ENCODE measurements at regions not wholly inside any gene's neighbourhood (a gene's known extent, or its start where the extent isn't known, plus 50 kb on each side); places are given as distances from the start of the nearest gene placed in this dataset.

DNA sequence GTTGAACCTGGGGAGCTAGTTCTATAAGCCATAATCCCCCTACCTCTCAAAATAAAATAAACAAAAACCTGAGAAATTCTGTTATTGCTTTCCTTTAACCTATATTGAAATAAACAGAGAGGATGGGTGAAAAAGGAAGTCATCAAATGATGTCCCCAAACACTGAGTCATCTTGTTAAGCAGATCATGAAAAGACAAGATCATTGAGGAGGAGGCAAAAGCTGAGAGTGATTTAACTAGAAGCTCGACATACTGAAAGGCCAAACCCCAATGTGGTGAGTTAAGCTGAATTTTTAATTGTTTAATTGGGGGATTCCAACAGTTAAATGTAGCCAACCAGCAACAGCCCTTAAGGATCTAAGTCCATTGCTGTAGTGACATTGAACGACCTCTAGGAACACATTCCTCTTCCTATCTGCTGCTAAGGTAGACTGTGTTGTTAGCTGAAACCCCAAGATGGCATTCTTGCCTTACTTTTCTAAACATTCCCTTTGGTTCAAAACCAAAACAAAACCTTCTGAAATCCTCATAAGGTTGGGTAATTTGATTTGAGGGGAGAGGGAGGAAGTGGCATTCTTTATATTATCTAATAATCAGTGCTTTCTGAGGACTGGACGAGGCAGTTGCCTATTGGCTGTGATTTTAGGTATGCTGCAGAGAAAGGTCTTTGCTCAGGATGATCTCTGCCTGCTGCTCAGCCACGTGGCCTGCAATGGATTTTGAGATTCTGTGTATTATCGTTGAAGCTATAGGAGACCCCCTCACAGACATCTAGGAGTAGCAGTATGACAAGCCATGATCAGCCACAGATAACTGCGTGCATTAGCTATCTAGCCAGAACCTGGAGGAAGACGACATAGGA, 62.7 kb upstream of the BNIP2 start:
- DNase-seq (ENCODE audit: low read depth, low spot score), result no peak
- Histone ChIP-seq H3K9me3 (ENCODE audit: control insufficient read depth, insufficient read depth, low read depth, low read length) (no peaks in the 10 kb centered on the region), H3K4me1 (ENCODE audit: control insufficient read depth, insufficient read depth, low read length) (no peaks in the 10 kb centered on the region), H3K4me3 (ENCODE audit: low read depth in 2 of 2, low read length in 2 of 2) (no peak overlapping the region), H3K36me3 (ENCODE audit: control insufficient read depth, insufficient read depth, low read length) (no peaks in the 10 kb centered on the region), H3K27me3 (ENCODE audit: control insufficient read depth, insufficient read depth, low read length) (peaks cover 2% of the 10 kb centered on the region; the same call in 1 of the 2 replicates), H3K27ac (ENCODE audit: low read length) (no peak overlapping the region)
- no peak for TF ChIP-seq SIN3A (IDR thresholded peaks at IDR 0.05; ENCODE audit: borderline replicate concordance, insufficient read depth, low read depth, low read length)
- TF ChIP-seq CTCF (IDR thresholded peaks at IDR 0.05), result peak; percentile 46; the same call in 1 of the 2 replicates
- ChIA-PET POLR2A (no interaction called here), CTCF (interaction anchor here (0.5 to 1.0 kb wide), 2 partner anchors 230 to 659 kb away, joined by 3 read pairs; no protein-coding TSS in a partner anchor)
- no TSS peak for BruUV-seq (replicated peaks)
- in situ Hi-C loops (cut with HindIII; ENCODE audit: low pct_unique_long_range_greater_than_20kb, low sequenced_read_pairs), result no loop called here
- intact Hi-C loops (cut with micrococcal nuclease; ENCODE audit: unreplicated experiment), result loop anchor here (10.0 kb wide), 1 partner anchor 243 kb away; no protein-coding TSS in a partner anchor
- peak; percentile 87 for ATAC-seq

DNA sequence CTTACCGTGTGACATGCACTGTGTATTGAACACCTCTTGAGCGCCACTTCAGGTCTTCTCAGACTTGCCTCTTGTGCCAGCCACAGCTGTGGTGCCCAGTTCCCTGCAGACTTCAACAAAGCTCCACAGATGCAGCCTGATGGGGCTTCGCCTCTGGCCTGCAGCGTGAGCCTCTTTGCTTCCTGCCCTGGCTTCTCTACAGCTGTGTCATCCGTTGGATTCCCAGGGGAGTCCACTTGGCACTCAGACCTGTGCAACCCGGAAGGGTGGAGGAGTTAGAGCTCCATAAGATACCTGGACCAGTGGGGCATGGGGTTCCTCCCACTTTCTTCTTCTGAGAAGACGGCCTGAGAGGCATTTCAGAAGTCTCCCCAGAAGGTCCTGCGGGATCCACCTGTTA, 57.7 kb upstream of the BNIP2 start:
- no peaks in the 10 kb centered on the region for H3K4me1 ChIP-seq (ENCODE audit: control insufficient read depth, insufficient read depth, low read length)
- intact Hi-C loops (cut with micrococcal nuclease; ENCODE audit: unreplicated experiment) (no loop called here), in situ Hi-C loops (cut with HindIII; ENCODE audit: low pct_unique_long_range_greater_than_20kb, low sequenced_read_pairs) (no loop called here)
- H3K27ac ChIP-seq (ENCODE audit: low read length), result no peak overlapping the region
- no peak for DNase-seq (ENCODE audit: low read depth, low spot score)
- CTCF ChIA-PET, result no interaction called here
- no TSS peak for BruUV-seq (replicated peaks)
- TF ChIP-seq CTCF (IDR thresholded peaks at IDR 0.05) (no peak), POLR2AphosphoS5 (IDR thresholded peaks at IDR 0.05; ENCODE audit: low read depth, low read length) (no peak), SIN3A (IDR thresholded peaks at IDR 0.05; ENCODE audit: borderline replicate concordance, insufficient read depth, low read depth, low read length) (no peak), TCF7L2 (IDR thresholded peaks at IDR 0.05; ENCODE audit: low read depth, low read length) (no peak)
- TF ChIP-seq, protein P1, sequence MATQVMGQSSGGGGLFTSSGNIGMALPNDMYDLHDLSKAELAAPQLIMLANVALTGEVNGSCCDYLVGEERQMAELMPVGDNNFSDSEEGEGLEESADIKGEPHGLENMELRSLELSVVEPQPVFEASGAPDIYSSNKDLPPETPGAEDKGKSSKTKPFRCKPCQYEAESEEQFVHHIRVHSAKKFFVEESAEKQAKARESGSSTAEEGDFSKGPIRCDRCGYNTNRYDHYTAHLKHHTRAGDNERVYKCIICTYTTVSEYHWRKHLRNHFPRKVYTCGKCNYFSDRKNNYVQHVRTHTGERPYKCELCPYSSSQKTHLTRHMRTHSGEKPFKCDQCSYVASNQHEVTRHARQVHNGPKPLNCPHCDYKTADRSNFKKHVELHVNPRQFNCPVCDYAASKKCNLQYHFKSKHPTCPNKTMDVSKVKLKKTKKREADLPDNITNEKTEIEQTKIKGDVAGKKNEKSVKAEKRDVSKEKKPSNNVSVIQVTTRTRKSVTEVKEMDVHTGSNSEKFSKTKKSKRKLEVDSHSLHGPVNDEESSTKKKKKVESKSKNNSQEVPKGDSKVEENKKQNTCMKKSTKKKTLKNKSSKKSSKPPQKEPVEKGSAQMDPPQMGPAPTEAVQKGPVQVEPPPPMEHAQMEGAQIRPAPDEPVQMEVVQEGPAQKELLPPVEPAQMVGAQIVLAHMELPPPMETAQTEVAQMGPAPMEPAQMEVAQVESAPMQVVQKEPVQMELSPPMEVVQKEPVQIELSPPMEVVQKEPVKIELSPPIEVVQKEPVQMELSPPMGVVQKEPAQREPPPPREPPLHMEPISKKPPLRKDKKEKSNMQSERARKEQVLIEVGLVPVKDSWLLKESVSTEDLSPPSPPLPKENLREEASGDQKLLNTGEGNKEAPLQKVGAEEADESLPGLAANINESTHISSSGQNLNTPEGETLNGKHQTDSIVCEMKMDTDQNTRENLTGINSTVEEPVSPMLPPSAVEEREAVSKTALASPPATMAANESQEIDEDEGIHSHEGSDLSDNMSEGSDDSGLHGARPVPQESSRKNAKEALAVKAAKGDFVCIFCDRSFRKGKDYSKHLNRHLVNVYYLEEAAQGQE (IDR thresholded peaks at IDR 0.05; ENCODE audit: insufficient read depth in 1 of 2, low read depth in 2 of 2, low read length in 1 of 2), result no peak
- POLR2A ChIA-PET, result no interaction called here
- H3K27me3 ChIP-seq (ENCODE audit: control insufficient read depth, insufficient read depth, low read length), result no peaks in the 10 kb centered on the region
- 0 out of 2 replicates have a peak, but pooled peaks have one; percentile 45 for ATAC-seq
- H3K4me3 ChIP-seq (ENCODE audit: low read depth in 2 of 2, low read length in 2 of 2), result no peak overlapping the region
- H3K9me3 ChIP-seq (ENCODE audit: control insufficient read depth, insufficient read depth, low read depth, low read length), result no peaks in the 10 kb centered on the region; the same call in 1 of the 2 replicates
- H3K36me3 ChIP-seq (ENCODE audit: control insufficient read depth, insufficient read depth, low read length), result no peaks in the 10 kb centered on the region

Data from Panc1 (cell line).